GM23248 (cell line): ENCODE measurements at regions not wholly inside any gene's neighbourhood (a gene's known extent, or its start where the extent isn't known, plus 50 kb on each side); places are given as distances from the start of the nearest gene placed in this dataset.

Source experiments
- EZH2 ChIP-seq: fragments of 200-600 bp; sonication (generic); IDR thresholded peaks from 2 replicates; pipeline ENCODE4 v1.6.1; 2018; ENCODE audit warnings: antibody characterized with exemption, mild to moderate bottlenecking; ENCODE audit not compliant: insufficient read depth, poor library complexity, severe bottlenecking
- EZH2phosphoT487 ChIP-seq: fragments of 200-600 bp; sonication (generic); IDR thresholded peaks from 2 replicates; pipeline ENCODE4 v1.6.1; 2018; ENCODE audit warnings: antibody characterized with exemption, moderate library complexity, mild to moderate bottlenecking, low read depth; ENCODE audit not compliant: insufficient read depth

DNA sequence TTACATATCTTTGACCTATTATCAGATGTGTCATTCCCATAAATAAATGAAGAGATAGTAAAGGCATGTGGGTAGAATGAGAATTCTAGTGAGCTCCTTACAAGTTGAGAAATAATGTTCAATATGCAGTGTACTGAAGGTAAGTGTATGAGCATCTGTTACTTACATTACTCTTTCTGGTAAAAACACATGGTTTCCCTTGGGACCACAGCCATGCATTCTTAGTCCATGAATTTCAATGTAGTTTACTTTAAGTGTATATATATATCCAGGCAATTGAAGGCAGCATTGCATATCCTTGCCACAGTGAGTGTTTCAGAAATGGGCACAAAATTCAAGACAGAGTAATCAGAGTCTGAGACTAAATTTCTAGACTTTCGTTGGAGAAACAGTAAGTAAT, 277.2 kb downstream of the CXXC4 start:
- TF ChIP-seq EZH2phosphoT487 (no peak), EZH2 (no peak)
